ENCODE measurements at regions not wholly inside any gene's neighbourhood (a gene's known extent, or its start where the extent isn't known, plus 50 kb on each side); places are given as distances from the start of the nearest gene placed in this dataset.
"Not testable (repeated sequence)": the region's sequence is repeated elsewhere in the genome, so short reads cannot be mapped to it uniquely, and the experiment has no call there.

- no peak for DNase-seq (ENCODE audit: low read depth)
Measured at GRCh38 chr5:105907016-105907415, 1763.7 kb downstream of the EFNA5 start.

GRCh38 chr5:105905392-105905791 lies 1765.3 kb downstream of the EFNA5 start:
- no peak for DNase-seq (ENCODE audit: low read depth)

GRCh38 chr5:105903069-105903468 lies 1767.7 kb downstream of the EFNA5 start:
- DNase-seq (ENCODE audit: low read depth), result no peak

GRCh38 chr5:105899726-105900125 lies 1771.0 kb downstream of the EFNA5 start:
- DNase-seq (ENCODE audit: low read depth), result no peak

- no peak for DNase-seq (ENCODE audit: low read depth)
Measured at GRCh38 chr5:105898183-105898582, 1772.6 kb downstream of the EFNA5 start.

GRCh38 chr5:105885266-105885665 lies 1785.5 kb downstream of the EFNA5 start:
- DNase-seq (ENCODE audit: low read depth), result peak; percentile 23

- no peak for DNase-seq (ENCODE audit: low read depth)
Measured at GRCh38 chr5:105882956-105883481, 1787.7 kb downstream of the EFNA5 start.

GRCh38 chr5:105878402-105878801 lies 1792.3 kb downstream of the EFNA5 start:
- no peak for DNase-seq (ENCODE audit: low read depth)

GRCh38 chr5:105877592-105877991 lies 1793.1 kb downstream of the EFNA5 start:
- no peak for DNase-seq (ENCODE audit: low read depth)

- DNase-seq (ENCODE audit: low read depth), result no peak
Measured at GRCh38 chr5:105874316-105874715, 1796.4 kb downstream of the EFNA5 start.

- no peak for DNase-seq (ENCODE audit: low read depth)
Measured at GRCh38 chr5:105872569-105873270, 1798.0 kb downstream of the EFNA5 start.

- no peak for DNase-seq (ENCODE audit: low read depth)
Measured at GRCh38 chr5:105868038-105868780, 1802.5 kb downstream of the EFNA5 start.

- DNase-seq (ENCODE audit: low read depth), result no peak
Measured at GRCh38 chr5:105865834-105866233, 1804.9 kb downstream of the EFNA5 start.

- DNase-seq (ENCODE audit: low read depth), result not testable (repeated sequence)
Measured at GRCh38 chr5:105859350-105859749, 1811.4 kb downstream of the EFNA5 start.

GRCh38 chr5:105849701-105850100 lies 1821.0 kb downstream of the EFNA5 start:
- DNase-seq (ENCODE audit: low read depth), result peak; percentile 8

- no peak for DNase-seq (ENCODE audit: low read depth)
Measured at GRCh38 chr5:105840800-105841199, 1829.9 kb downstream of the EFNA5 start.

GRCh38 chr5:105836887-105837286 lies 1833.8 kb downstream of the EFNA5 start:
- no peak for DNase-seq (ENCODE audit: low read depth)

- no peak for DNase-seq (ENCODE audit: low read depth)
Measured at GRCh38 chr5:105836268-105836667, 1834.5 kb downstream of the EFNA5 start.

GRCh38 chr5:105828821-105829220 lies 1841.9 kb downstream of the EFNA5 start:
- DNase-seq (ENCODE audit: low read depth), result no peak

GRCh38 chr5:105821800-105822199 lies 1848.9 kb downstream of the EFNA5 start:
- no peak for DNase-seq (ENCODE audit: low read depth)

- DNase-seq (ENCODE audit: low read depth), result no peak
Measured at GRCh38 chr5:105817914-105818313, 1852.8 kb downstream of the EFNA5 start.

- no peak for DNase-seq (ENCODE audit: low read depth)
Measured at GRCh38 chr5:105817416-105817815, 1853.3 kb downstream of the EFNA5 start.

GRCh38 chr5:105816961-105817360 lies 1853.8 kb downstream of the EFNA5 start:
- no peak for DNase-seq (ENCODE audit: low read depth)
